HG02642 (cell line): ENCODE measurements at regions not wholly inside any gene's neighbourhood (a gene's known extent, or its start where the extent isn't known, plus 50 kb on each side); places are given as distances from the start of the nearest gene placed in this dataset.

ENCODE experiments used
- ATAC-seq: cut with Tn5 transposase; IDR thresholded peaks from one replicate; pipeline ENCODE4 v1.9.1; 2021; ENCODE audit warnings: mild to moderate bottlenecking; ENCODE audit not compliant: unreplicated experiment, poor library complexity

DNA sequence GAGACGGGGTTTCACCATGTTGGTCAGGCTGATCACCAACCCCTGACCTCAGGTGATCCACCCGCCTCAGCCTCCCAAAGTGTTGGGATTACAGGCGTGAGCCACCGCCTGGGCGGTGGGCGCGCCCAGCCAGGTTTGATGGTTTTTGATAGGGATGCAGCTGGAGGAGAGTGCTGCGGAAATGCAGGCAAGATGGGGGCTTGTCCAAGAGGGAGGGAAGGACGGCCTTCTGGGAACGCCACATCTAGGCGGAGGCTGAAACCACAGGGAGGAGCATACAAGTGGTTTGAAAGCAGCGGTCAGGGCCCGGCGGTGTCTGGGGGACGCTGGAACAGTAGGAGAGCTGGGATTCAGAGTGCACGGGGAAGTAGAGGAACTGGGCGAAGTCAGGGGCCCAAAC, 134.6 kb downstream of the VRK1 start:
- no peak for ATAC-seq

- ATAC-seq, result no peak
Observed at GRCh38 chr14:96934638-96935330, 137.6 kb downstream of the VRK1 start.

DNA sequence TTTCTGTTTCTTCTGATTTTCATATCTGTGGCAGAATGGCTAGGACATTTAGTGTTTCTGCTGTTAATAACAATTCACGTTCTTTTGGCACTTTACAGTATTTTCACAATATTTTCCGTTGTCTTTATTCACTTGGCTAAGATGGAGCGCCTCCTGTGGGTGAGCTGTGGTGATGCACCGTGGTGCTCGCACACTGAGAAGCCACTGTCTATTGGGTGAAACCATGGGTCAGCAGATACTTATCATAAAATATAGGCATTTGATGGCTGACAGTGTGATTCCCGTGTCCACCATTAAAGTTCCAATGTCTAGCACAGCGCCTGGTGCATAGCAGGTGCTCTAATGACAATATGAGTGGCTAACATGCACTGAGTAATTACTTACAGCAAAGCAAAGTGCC, 141.8 kb downstream of the VRK1 start:
- no peak for ATAC-seq

- no peak for ATAC-seq
Observed at GRCh38 chr14:96940009-96940408, 142.8 kb downstream of the VRK1 start.

- ATAC-seq, result no peak
Observed at GRCh38 chr14:96944297-96944696, 147.1 kb downstream of the VRK1 start.

DNA sequence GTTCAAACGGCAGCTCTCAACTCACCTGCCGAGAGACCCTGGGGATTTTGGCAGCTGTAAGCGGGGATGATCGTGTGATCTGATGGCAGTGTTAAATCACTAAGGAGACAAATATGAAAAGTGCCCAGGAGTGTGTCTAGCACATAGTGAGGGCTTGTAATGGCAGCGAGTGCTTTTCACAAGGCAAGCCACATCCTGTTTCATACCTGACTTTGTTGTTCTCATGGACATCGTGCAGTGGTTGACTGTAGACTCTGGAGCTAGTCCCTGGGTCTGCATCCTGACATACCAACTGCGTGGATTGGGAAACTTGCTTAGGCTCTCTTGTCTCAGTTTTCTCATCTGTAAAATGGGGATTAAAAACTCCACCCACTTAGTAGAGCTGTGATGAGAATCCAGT, 148.5 kb downstream of the VRK1 start:
- ATAC-seq, result no peak

DNA sequence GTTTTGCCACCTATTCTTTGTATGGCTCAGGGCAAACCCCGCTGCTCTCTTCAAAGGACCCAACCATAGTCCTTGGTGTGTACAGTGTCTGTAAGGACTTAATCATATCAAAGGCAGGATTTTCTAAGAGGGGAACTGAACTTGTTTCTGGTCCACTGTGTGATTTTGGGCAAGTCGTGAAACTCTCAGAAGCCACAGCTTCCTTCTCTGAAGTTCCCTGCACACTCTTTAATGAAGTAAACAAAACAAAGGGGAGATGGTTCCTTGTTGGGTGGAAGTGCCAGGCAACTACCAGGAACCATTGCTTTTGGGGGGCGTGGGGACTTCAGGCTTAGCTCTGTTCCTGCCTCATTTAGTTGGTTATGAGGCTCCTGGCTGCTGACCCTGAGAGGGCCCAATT, 152.4 kb downstream of the VRK1 start:
- ATAC-seq, result no peak

DNA sequence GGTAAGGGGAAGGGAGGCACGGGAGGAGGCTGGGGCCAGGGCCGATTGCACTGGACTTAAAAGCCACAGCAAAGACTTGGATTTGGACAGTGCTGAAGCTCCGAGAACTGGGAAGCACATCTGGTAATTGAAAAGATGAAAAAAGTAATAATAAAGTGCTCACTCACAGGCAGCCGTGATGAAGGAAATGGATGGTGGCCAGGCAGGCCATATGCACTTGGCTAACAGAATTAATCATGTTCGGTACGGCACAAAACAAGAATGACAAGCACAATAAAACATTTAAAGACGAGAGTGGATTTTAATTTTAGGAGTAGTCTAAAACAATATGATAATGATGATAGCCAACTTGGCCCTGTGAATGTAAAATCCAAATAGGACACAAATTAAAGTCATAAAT, 154.3 kb downstream of the VRK1 start:
- ATAC-seq, result no peak

GRCh38 chr14:96953087-96953874, 156.1 kb downstream of the VRK1 start:
- no peak for ATAC-seq

- no peak for ATAC-seq
Observed at GRCh38 chr14:96953875-96954185, 156.6 kb downstream of the VRK1 start.

DNA sequence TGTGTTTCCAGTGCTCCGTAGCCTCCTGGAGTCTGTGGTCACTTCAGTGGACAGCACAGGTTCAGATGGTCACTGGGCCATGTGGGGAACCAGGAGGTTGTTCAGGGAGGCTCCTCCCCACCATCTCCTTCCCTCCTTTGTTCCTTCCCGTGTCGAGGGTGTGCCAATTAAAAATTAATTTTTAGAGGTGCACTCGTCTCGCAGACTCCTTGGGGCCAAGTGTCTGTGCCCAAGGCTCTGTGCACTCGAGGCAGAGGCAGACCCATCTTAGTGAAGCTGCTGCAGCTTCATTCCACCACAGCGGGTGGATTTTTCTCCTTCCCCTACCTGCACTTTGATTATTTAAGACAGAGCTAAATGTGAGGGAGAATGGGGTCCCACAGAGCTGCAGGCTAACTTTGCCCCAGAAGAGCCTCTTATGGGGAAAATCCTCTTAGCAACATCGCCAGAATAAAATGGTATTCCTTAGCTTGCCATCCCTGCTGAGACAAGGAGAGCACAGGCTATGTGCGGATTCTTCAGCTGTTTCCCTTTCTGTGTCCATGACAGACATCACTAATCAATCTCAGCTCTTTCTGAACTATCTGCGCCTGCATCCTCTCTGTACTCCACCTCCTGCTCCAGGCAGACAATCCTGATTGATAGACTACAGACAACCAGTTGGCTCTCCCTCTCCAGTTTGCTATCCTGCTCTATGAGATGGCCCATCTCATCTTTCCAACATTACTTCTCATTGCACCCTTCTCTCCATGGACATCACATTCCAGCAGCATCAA, 159.5 kb downstream of the VRK1 start:
- no peak for ATAC-seq

DNA sequence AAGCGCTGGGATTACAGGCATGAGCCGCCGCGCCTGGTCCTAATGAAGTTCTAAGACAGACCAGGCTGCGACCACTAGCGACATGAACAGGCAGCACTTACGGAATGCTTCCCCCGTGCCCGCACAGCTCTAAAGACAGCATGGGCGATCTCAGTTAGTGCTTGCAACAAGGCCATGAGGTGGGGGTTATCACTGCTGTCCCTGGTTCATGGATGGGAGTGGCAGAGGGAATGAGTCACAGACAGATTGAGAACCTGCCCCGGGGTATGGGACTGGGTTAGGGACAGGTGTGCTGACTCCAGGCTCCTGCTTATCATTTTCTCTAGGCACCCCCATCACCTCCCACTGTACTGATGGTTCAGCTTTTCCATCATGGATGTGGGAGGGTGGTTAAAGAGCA, 160.9 kb downstream of the VRK1 start:
- ATAC-seq, result no peak

DNA sequence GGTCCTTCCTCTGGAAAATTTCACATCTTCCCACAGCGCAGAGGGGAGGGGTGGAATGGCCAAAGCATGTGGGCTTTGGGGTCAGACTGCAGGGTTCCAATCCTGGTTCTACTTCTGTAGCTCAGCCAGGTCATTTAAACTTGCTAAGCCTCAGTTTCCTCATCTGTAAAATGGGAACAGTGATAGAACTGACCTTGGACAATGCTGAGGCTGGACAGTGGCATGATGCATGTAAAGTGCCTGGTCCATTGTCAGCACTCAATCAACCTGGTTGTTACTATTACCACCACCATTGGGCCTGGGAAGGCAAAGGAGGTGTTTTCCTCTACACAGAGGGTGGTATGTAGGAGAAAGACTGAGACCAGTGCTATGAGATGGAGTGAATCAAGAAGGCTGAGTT, 162.8 kb downstream of the VRK1 start:
- ATAC-seq, result no peak

- ATAC-seq, result no peak
Observed at GRCh38 chr14:96960598-96961116, 163.5 kb downstream of the VRK1 start.

DNA sequence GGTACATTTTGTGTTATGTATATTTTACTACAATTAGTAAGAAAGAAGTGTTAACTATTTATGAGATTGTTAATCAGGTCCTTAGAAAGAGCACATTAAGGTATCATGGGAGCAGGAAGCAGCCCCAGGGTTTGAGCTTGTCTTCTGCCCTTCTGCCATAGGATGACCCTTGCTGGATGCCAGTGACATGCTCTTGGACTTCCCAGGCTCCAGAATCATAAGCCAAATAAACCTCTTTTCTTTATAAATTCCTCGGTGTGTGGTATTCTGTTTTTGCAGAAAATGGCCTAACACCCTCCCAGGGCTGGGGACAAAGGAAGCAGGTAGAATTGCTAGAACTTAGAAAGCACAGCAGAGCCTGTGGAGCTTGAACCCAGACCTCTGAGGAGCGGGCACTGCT, 164.7 kb downstream of the VRK1 start:
- ATAC-seq, result no peak

DNA sequence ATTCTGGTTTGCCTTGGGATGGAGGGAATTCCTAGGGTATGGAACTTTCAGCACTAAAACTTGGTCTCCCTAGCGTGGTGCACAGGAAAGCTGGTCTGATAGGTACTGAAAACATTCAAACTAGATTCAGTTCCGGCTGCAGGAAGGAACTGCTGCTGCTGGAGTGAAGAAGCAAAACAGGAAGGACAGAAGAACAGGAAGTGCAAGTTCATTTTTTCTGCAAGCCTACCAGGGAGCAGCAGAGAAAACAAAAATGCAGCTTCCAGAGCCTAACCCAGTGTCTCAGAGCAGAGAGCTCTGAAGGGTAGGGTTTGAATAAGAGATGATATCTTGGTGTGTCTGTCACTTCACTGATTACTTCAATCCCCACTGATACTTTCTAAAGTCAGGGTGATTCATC, 165.2 kb downstream of the VRK1 start:
- ATAC-seq, result peak; percentile 65

DNA sequence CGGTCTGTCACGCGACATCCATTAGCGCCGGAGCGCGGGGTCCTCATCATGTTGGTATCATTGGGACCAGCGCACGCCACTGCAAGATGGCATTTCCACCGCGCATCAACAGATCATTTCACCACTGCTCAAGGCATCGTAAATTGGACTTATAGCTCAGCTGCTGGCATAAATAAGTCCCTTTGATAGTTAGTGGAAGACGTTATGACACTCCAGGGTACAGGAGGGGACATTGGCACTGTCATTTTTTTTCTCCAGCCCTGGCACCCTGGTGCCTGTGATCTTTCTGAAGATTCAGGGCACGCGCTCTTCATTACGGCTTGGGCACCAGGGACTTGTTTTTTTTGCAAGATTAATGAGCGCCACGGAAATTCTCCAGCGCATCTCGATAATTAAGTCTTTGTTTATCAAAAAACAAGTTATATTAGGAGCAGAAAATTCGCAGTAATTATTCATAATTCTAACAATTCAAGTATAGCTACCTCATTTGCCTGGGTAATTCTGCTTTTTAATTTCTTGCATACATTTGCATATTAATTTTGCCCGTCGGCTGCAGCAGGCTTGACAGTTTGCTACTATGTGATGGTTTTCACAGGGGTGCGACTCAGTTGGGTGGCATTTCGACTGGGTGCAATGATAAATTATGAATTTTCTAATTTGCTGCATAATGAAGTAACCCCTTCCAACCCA, 167.7 kb downstream of the VRK1 start:
- no peak for ATAC-seq

DNA sequence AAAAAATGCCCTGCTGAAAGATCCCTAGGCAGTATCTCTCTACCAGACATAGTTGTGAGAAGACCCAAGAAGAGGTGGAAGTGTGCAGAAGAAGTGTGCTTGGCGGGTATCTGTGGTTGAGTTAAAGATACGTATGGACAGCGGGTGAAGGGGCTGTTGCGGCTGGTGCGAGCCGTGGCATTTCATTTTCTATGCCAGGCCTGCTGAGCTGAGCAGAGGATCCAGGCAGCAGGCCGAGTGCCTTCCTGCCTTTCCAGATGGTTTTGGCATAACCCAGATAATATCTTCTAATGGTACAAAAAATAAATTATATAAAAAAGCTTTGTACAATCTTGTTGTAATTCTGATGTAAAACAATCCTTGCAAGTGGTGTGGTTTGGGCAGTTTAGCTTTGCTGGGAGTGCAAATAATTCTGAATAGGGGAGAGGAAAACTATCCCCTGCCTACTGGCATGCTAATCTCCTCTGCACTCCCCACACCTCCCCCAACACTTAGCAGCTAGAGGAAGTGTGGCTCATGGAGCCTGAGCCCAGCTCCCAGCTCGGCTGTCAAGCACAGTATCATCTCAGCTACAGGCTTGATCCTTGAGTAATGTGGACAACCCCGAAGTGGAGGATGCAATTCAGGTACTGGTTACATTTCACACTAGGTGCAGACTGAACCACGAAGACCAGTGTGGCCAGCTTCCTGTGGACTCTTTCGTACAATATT, 168.9 kb downstream of the VRK1 start:
- no peak for ATAC-seq

DNA sequence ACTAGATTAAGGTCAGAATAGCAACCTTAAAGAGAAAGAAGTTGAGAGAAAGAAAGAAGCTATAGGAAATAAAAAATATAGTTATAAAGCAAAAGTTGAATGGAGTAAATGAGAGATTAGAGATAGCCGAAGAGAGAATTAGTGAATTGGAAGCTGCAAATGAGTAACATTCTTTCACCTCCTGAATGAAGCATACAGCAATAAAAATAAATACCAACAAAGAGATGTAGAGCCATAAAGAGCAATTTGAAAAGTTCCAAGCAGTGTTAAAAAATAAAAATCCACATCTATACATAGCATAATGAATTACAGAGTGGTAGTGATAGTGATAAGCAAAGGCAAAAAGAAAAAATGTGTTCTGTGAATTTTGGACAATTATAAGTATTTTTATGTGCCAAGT, 177.9 kb downstream of the VRK1 start:
- ATAC-seq, result no peak
